Naive thymus-derived CD4-positive, alpha-beta T cell (primary cell): ENCODE measurements at regions not wholly inside any gene's neighbourhood (a gene's known extent, or its start where the extent isn't known, plus 50 kb on each side); places are given as distances from the start of the nearest gene placed in this dataset.

ENCODE experiments used
- ATAC-seq: fragments of 150-1000 bp; cut with Tn5 transposase; 2 replicates; pipeline ENCODE4 v1.10.0; 2021; ENCODE audit warnings: mild to moderate bottlenecking, moderate library complexity
- CTCF ChIA-PET: fragments of 350-600 bp; sonication (Branson Sonifier 250); formaldehyde crosslinking; loops from one replicate; lab custom pipeline; 2021; ENCODE audit warnings: antibody characterized with exemption; lab: Charles Lee
- POLR2A ChIA-PET: fragments of 350-600 bp; sonication (Branson Sonifier 250); formaldehyde crosslinking; loops from one replicate; lab custom pipeline; 2021; ENCODE audit warnings: antibody characterized with exemption, inconsistent platforms; lab: Charles Lee
- DNase-seq, 9 donors: peaks; one replicate each; pipeline versions ENCODE4 v3.0.0 to v3.0.0-alpha.2; 2020 to 2022; ENCODE audit warnings: mixed read lengths in 1 of 9
- H3K27ac ChIP-seq: one replicate; pipeline ENCODE4 v1.7.0; 2013; ENCODE audit warnings: mild to moderate bottlenecking, low read depth, low read length, moderate library complexity
- H3K27me3 ChIP-seq, 2 donors: one replicate each; pipeline ENCODE4 v1.7.0; 2013; ENCODE audit warnings: low read length in 2 of 2, mild to moderate bottlenecking in 2 of 2, moderate library complexity in 2 of 2; ENCODE audit not compliant: control insufficient read depth in 2 of 2, insufficient read depth in 2 of 2
- H3K36me3 ChIP-seq, 3 experiments: 1 replicate in 2 of 3; 2 replicates in 1 of 3; pipeline ENCODE4 v1.7.0; 2013; ENCODE audit warnings: low read length in 3 of 3, mild to moderate bottlenecking in 3 of 3, moderate library complexity in 1 of 3; ENCODE audit not compliant: insufficient read depth in 3 of 3, control insufficient read depth in 2 of 3
- H3K4me1 ChIP-seq, 2 donors: one replicate each; pipeline ENCODE4 v1.7.0; 2013; ENCODE audit warnings: low read length in 2 of 2, mild to moderate bottlenecking in 2 of 2, moderate library complexity in 1 of 2; ENCODE audit not compliant: control insufficient read depth in 2 of 2, insufficient read depth in 2 of 2
- H3K4me3 ChIP-seq: 2 replicates; pipeline ENCODE4 v1.7.0; 2013; ENCODE audit warnings: mild to moderate bottlenecking, low read length
- H3K9me3 ChIP-seq, 3 experiments: 1 replicate in 2 of 3; 2 replicates in 1 of 3; pipeline ENCODE4 v1.7.0; 2013; ENCODE audit warnings: low read length in 3 of 3; ENCODE audit not compliant: control insufficient read depth in 2 of 3
- H3K27ac Mint-ChIP-seq, 9 donors: one replicate each; pipeline ENCODE4 v1.8.0; 2020 to 2022; ENCODE audit warnings: mixed read lengths in 9 of 9, mild to moderate bottlenecking in 8 of 9, moderate library complexity in 5 of 9, inconsistent platforms in 2 of 9
- H3K27me3 Mint-ChIP-seq, 5 donors: one replicate each; pipeline ENCODE4 v1.8.0; 2021 to 2022; ENCODE audit warnings: mixed read lengths in 5 of 5, mild to moderate bottlenecking in 1 of 5
- H3K36me3 Mint-ChIP-seq, 5 donors: one replicate each; pipeline ENCODE4 v1.8.0; 2020 to 2022; ENCODE audit warnings: mixed read lengths in 5 of 5, mild to moderate bottlenecking in 3 of 5, inconsistent platforms in 1 of 5
- H3K4me1 Mint-ChIP-seq, 7 donors: one replicate each; pipeline ENCODE4 v1.8.0; 2020 to 2022; ENCODE audit warnings: mixed read lengths in 7 of 7, mild to moderate bottlenecking in 3 of 7, inconsistent platforms in 1 of 7
- H3K4me3 Mint-ChIP-seq, 10 donors: one replicate each; pipeline ENCODE4 v1.8.0; 2020 to 2022; ENCODE audit warnings: mild to moderate bottlenecking in 10 of 10, mixed read lengths in 10 of 10, moderate library complexity in 6 of 10, inconsistent platforms in 2 of 10
- H3K9me3 Mint-ChIP-seq, 11 donors: one replicate each; pipeline ENCODE4 v1.8.0; 2020 to 2022; ENCODE audit warnings: mixed read lengths in 11 of 11, mild to moderate bottlenecking in 4 of 11, inconsistent platforms in 1 of 11, moderate library complexity in 1 of 11
- intact Hi-C, 2 donors: fragments of 100-400 bp; cut with micrococcal nuclease; formaldehyde crosslinking; loops; one replicate each; pipeline ENCODE4 v1.15.1; 2023

DNA sequence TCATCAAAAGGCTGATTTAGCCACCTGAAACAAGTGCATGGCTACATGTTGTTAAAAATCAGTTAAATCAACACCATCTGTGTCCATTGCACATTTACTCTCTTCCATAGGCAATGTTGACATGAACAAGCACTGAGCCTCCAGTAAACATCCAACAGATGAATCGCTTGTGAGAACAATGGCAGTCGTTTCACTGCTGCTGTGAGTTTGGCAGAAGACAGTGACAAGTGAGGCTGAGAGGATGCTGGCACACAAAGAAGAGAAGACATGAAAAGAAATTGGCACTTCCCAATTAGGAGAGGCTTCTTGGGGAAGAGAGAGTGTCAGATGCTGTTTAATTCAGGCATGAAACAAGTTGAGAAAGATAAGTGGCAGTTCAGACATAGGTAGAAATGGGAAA lies 227.4 kb upstream of the STT3B start:
- H3K27me3 ChIP-seq, result no peaks in the 10 kb centered on the region
- peaks cover 0 to 16% (median 3%) of the 10 kb centered on the region in 5 donors for H3K36me3 Mint-ChIP-seq
- CTCF ChIA-PET, result no interaction called here

DNA sequence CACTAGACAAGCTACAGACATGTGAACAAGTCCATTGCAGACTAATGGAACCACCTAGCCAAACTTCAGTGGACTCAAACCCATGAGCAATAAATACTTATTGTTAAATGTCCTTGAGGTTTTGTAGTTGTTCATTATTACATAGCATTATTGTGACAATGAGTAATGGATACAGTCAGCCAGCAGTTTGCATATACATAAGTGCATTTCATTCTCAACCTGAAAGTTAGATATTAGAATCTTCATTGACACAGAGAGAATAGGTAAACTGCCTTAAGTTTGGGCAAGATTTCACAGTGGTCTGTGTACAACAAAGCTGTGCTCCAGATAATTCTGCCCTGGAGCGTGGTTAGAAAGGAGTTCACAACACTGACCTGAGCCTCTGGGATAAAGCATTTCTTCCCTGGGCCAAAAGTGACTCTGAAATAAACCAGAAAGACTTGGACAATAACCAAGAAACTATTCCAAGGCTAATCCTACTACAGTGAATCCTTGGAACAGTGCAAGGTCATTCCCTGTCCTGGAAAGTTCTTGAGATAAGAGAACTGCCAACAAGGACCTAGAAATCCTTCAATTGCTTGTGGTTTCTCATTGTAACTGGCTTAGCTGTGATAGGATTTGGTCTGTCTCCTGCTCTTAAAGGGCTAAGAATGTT lies 225.5 kb upstream of the STT3B start:
- POLR2A ChIA-PET, result no interaction called here

More for the DNA sequence above, 227.4 kb upstream of the STT3B start:
- POLR2A ChIA-PET, result no interaction called here
- peaks cover 4 to 13% (median 8%) of the 10 kb centered on the region in 7 donors for H3K4me1 Mint-ChIP-seq
- intact Hi-C loops, result no loop called here
- Histone ChIP-seq H3K27ac (no peak overlapping the region), H3K4me1 (no peaks in the 10 kb centered on the region), H3K4me3 (no peak overlapping the region), H3K36me3 (no peaks in the 10 kb centered on the region), H3K9me3 (no peaks in the 10 kb centered on the region)
- DNase-seq (no peak), ATAC-seq (no peak)
- H3K9me3 Mint-ChIP-seq, result peaks cover 0 to 18% (median 0%) of the 10 kb centered on the region in 11 donors
- H3K27me3 Mint-ChIP-seq, result no peaks in the 10 kb centered on the region
- H3K4me3 Mint-ChIP-seq, result no peak overlapping the region
- no peak overlapping the region for H3K27ac Mint-ChIP-seq

DNA sequence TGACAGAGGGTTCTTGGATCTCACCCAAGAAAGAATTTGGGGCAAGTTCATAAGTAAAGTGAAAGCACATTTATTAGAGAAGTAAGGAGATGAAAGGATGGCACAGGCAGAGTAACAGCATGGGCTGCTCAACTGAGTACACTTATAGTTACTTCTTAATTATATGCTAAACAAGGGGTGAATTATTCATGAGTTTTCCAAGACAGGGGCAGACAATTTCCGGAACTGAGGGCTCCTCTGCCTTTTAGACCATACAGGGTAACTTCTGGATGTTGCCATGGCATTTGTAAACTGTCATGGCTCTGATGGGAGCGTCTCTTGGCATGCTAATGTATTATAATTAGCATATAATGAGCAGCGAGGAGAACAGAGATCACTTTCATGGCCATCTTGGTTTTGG lies 221.2 kb upstream of the STT3B start:
- H3K9me3 ChIP-seq, result peaks cover 0 to 7% (median 0%) of the 10 kb centered on the region in 3 experiments
- H3K4me3 ChIP-seq, result no peak overlapping the region
- H3K27me3 ChIP-seq, result no peaks in the 10 kb centered on the region
- Mint-ChIP-seq H3K27me3 (no peaks in the 10 kb centered on the region), H3K9me3 (peaks cover 2 to 27% (median 8%) of the 10 kb centered on the region in 11 donors), H3K4me1 (peaks cover 11 to 28% (median 24%) of the 10 kb centered on the region in 7 donors), H3K4me3 (no peak overlapping the region), H3K27ac (no peak overlapping the region), H3K36me3 (peaks cover 0 to 29% (median 8%) of the 10 kb centered on the region in 5 donors)
- H3K27ac ChIP-seq, result no peak overlapping the region
- POLR2A ChIA-PET, result no interaction called here
- CTCF ChIA-PET, result interaction anchor here (0.8 kb wide), 1 partner anchor 153 kb away, joined by 3 read pairs; no protein-coding TSS in a partner anchor
- no peaks in the 10 kb centered on the region for H3K36me3 ChIP-seq
- ATAC-seq, result no peak
- intact Hi-C loops, result no loop called here
- no peak for DNase-seq
- no peaks in the 10 kb centered on the region for H3K4me1 ChIP-seq

More for the DNA sequence above, 225.5 kb upstream of the STT3B start:
- Histone ChIP-seq H3K36me3 (no peaks in the 10 kb centered on the region), H3K4me1 (no peaks in the 10 kb centered on the region), H3K27ac (no peak overlapping the region), H3K9me3 (no peaks in the 10 kb centered on the region), H3K27me3 (no peaks in the 10 kb centered on the region), H3K4me3 (no peak overlapping the region)
- no peak overlapping the region for H3K4me3 Mint-ChIP-seq
- H3K36me3 Mint-ChIP-seq, result peaks cover 0 to 13% (median 0%) of the 10 kb centered on the region in 5 donors
- ATAC-seq (no peak), DNase-seq (no peak)
- H3K4me1 Mint-ChIP-seq, result peaks cover 7 to 19% (median 17%) of the 10 kb centered on the region in 7 donors
- intact Hi-C loops, result no loop called here
- no peaks in the 10 kb centered on the region for H3K27me3 Mint-ChIP-seq
- CTCF ChIA-PET, result no interaction called here
- peaks cover 0 to 17% (median 0%) of the 10 kb centered on the region in 11 donors for H3K9me3 Mint-ChIP-seq
- peak overlapping the region in 1 of 9 donors; percentile 19 for H3K27ac Mint-ChIP-seq

GRCh38 chr3:31312400-31312799 lies 220.3 kb upstream of the STT3B start:
- POLR2A ChIA-PET, result no interaction called here
- no peaks in the 10 kb centered on the region for H3K27me3 Mint-ChIP-seq
- Histone ChIP-seq H3K4me1 (no peaks in the 10 kb centered on the region), H3K27me3 (no peaks in the 10 kb centered on the region), H3K4me3 (no peak overlapping the region), H3K36me3 (no peaks in the 10 kb centered on the region), H3K27ac (no peak overlapping the region), H3K9me3 (peaks cover 0 to 7% (median 0%) of the 10 kb centered on the region in 3 experiments)
- CTCF ChIA-PET, result no interaction called here
- H3K4me1 Mint-ChIP-seq, result peaks cover 11 to 28% (median 24%) of the 10 kb centered on the region in 7 donors
- DNase-seq (no peak), ATAC-seq (no peak)
- no peak overlapping the region for H3K4me3 Mint-ChIP-seq
- intact Hi-C loops, result no loop called here
- H3K27ac Mint-ChIP-seq, result peak overlapping the region in 2 of 9 donors; percentile 1 to 4
- peaks cover 0 to 29% (median 8%) of the 10 kb centered on the region in 5 donors for H3K36me3 Mint-ChIP-seq
- H3K9me3 Mint-ChIP-seq, result peaks cover 4 to 31% (median 9%) of the 10 kb centered on the region in 11 donors

- H3K4me3 Mint-ChIP-seq, result no peak overlapping the region
- Histone ChIP-seq H3K27me3 (no peaks in the 10 kb centered on the region), H3K36me3 (no peaks in the 10 kb centered on the region), H3K4me1 (no peaks in the 10 kb centered on the region), H3K27ac (no peak overlapping the region), H3K4me3 (no peak overlapping the region), H3K9me3 (peaks cover 0 to 7% (median 0%) of the 10 kb centered on the region in 3 experiments)
- POLR2A ChIA-PET, result no interaction called here
- intact Hi-C loops, result no loop called here
- DNase-seq, result no peak
- peaks cover 4 to 31% (median 9%) of the 10 kb centered on the region in 11 donors for H3K9me3 Mint-ChIP-seq
- no peaks in the 10 kb centered on the region for H3K27me3 Mint-ChIP-seq
- H3K27ac Mint-ChIP-seq, result no peak overlapping the region
- CTCF ChIA-PET, result no interaction called here
- peaks cover 6 to 21% (median 16%) of the 10 kb centered on the region in 7 donors for H3K4me1 Mint-ChIP-seq
- ATAC-seq, result no peak
- peaks cover 0 to 24% (median 8%) of the 10 kb centered on the region in 5 donors for H3K36me3 Mint-ChIP-seq
These were observed 218.5 kb upstream of the STT3B start for GRCh38 chr3:31314258-31314657.

DNA sequence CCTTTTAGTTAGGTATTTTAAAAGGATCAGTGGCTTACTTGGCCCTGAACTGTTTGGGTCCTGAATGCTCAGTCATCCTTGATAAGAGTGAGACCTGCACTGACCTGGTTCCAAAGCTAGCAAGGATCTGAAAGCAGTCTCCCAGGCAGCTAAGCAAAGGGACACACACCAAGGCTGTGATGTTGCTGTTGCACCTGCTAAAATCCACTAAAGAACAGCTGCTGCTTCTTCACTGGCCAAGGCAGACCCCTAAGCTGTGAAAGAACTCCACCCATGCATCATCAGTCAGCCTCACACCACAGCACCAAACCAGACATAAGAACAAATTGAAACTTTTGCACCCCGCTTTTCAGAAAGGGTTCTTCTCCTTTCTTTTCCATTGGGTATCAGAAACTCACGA lies 213.4 kb upstream of the STT3B start:
- no peak overlapping the region for H3K4me3 Mint-ChIP-seq
- H3K9me3 ChIP-seq, result peaks cover 0 to 7% (median 0%) of the 10 kb centered on the region in 3 experiments
- H3K27ac Mint-ChIP-seq, result no peak overlapping the region
- no peaks in the 10 kb centered on the region for H3K4me1 ChIP-seq
- H3K36me3 ChIP-seq, result no peaks in the 10 kb centered on the region
- intact Hi-C loops, result no loop called here
- no peaks in the 10 kb centered on the region for H3K27me3 Mint-ChIP-seq
- peaks cover 4 to 26% (median 11%) of the 10 kb centered on the region in 11 donors for H3K9me3 Mint-ChIP-seq
- no peaks in the 10 kb centered on the region for H3K27me3 ChIP-seq
- no peak for DNase-seq
- H3K4me1 Mint-ChIP-seq, result peaks cover 0 to 6% (median 4%) of the 10 kb centered on the region in 7 donors
- H3K4me3 ChIP-seq, result no peak overlapping the region
- peaks cover 0 to 20% (median 8%) of the 10 kb centered on the region in 5 donors for H3K36me3 Mint-ChIP-seq
- POLR2A ChIA-PET, result no interaction called here
- no peak overlapping the region for H3K27ac ChIP-seq
- CTCF ChIA-PET, result no interaction called here
- no peak for ATAC-seq
